ENCODE measurements at regions not wholly inside any gene's neighbourhood (a gene's known extent, or its start where the extent isn't known, plus 50 kb on each side); places are given as distances from the start of the nearest gene placed in this dataset.
A peak's percentile ranks its signal among the peaks of the same experiment; 100 is the strongest.

GRCh38 chr4:96839441-96839840 is 999.5 kb downstream of the PDHA2 start:
- Histone ChIP-seq H3K9me3 (ENCODE audit: control insufficient read depth, low read depth, low read length) (no peaks in the 10 kb centered on the region), H3K4me1 (ENCODE audit: control insufficient read depth, low read depth, low read length) (no peaks in the 10 kb centered on the region), H3K27me3 (ENCODE audit: control insufficient read depth, insufficient read depth, low read length) (no peaks in the 10 kb centered on the region), H3K4me3 (ENCODE audit: low read length) (no peak overlapping the region), H3K36me3 (ENCODE audit: control insufficient read depth, low read depth, low read length) (no peaks in the 10 kb centered on the region), H3K27ac (ENCODE audit: low read length) (no peak overlapping the region), H3K9ac (ENCODE audit: low read length) (no peak overlapping the region)

- no peak overlapping the region for H3K4me3 ChIP-seq (ENCODE audit: low read length)
- H3K27ac ChIP-seq (ENCODE audit: low read length): no peak overlapping the region
- H3K4me1 ChIP-seq (ENCODE audit: control insufficient read depth, low read depth, low read length): no peaks in the 10 kb centered on the region
- H3K27me3 ChIP-seq (ENCODE audit: control insufficient read depth, insufficient read depth, low read length): no peaks in the 10 kb centered on the region
- no peaks in the 10 kb centered on the region for H3K9me3 ChIP-seq (ENCODE audit: control insufficient read depth, low read depth, low read length)
- no peak overlapping the region for H3K9ac ChIP-seq (ENCODE audit: low read length)
- no peaks in the 10 kb centered on the region for H3K36me3 ChIP-seq (ENCODE audit: control insufficient read depth, low read depth, low read length)
Measured at GRCh38 chr4:96841801-96842200, 1001.9 kb downstream of the PDHA2 start.

DNA sequence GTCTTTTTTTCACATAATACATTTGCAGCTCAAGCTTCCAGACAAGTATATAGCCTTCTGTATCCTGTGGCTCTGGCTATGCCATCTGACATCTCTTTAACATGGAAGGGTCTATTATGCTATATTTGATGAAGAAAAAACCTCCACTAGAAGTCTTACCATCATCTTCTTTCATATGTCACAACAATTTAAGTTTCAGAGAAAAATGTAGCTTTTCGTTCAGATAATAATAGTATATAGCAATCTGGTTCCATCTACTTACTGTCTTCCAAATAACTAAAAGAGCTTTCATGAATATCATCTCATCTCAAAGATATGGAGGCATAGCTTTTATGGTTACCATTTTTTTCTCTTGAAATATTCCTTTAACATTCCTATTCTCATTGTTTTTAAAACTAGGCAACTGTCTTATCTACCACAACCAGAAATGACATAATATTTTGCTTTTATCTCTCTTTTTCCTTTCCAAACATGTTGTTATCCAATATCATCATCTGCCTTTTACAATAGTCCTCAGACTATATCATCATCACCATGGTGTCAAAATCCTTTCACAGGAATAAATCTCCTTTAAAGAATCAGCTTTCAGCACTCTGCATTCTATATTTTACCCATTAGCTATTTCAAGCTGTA is 1005.1 kb downstream of the PDHA2 start:
- no peaks in the 10 kb centered on the region for H3K36me3 ChIP-seq (ENCODE audit: control insufficient read depth, low read depth, low read length)
- H3K27ac ChIP-seq (ENCODE audit: low read length): no peak overlapping the region
- H3K4me1 ChIP-seq (ENCODE audit: control insufficient read depth, low read depth, low read length): no peaks in the 10 kb centered on the region
- H3K9me3 ChIP-seq (ENCODE audit: control insufficient read depth, low read depth, low read length): no peaks in the 10 kb centered on the region
- H3K9ac ChIP-seq (ENCODE audit: low read length): no peak overlapping the region
- no peaks in the 10 kb centered on the region for H3K27me3 ChIP-seq (ENCODE audit: control insufficient read depth, insufficient read depth, low read length)
- H3K4me3 ChIP-seq (ENCODE audit: low read length): no peak overlapping the region

DNA sequence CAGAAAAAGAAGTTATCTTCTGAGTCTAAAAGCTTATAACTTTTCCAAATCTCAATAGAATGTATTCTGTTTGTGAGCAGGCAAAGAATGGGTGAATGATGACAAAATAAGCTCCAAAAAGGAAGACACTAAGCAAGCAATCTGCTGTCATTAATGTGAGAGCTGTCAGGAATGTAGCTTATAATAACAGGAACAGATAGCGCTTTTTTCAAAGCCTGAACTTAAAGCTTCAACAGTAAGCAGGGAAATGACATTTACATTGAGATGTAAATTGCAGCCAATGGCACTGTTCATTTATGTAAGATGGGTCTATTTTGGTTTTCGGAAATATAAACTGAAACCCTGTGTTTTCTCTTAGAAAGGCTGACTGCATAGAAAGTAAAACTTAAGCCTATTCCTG is 1005.9 kb downstream of the PDHA2 start:
- H3K27ac ChIP-seq (ENCODE audit: low read length): no peak overlapping the region
- H3K9ac ChIP-seq (ENCODE audit: low read length): no peak overlapping the region
- no peak overlapping the region for H3K4me3 ChIP-seq (ENCODE audit: low read length)

GRCh38 chr4:96874657-96875056 is 1034.8 kb downstream of the PDHA2 start:
- H3K4me3 ChIP-seq (ENCODE audit: low read length): peak overlapping the region; percentile 13
- no peaks in the 10 kb centered on the region for H3K27me3 ChIP-seq (ENCODE audit: control insufficient read depth, insufficient read depth, low read length)
- H3K4me1 ChIP-seq (ENCODE audit: control insufficient read depth, low read depth, low read length): peaks cover 4% of the 10 kb centered on the region
- H3K9me3 ChIP-seq (ENCODE audit: control insufficient read depth, low read depth, low read length): peaks cover 7% of the 10 kb centered on the region
- no peaks in the 10 kb centered on the region for H3K36me3 ChIP-seq (ENCODE audit: control insufficient read depth, low read depth, low read length)
- no peak overlapping the region for H3K27ac ChIP-seq (ENCODE audit: low read length)
- no peak overlapping the region for H3K9ac ChIP-seq (ENCODE audit: low read length)

More for the DNA sequence above, 1005.9 kb downstream of the PDHA2 start:
- Histone ChIP-seq H3K27me3 (ENCODE audit: control insufficient read depth, insufficient read depth, low read length) (no peaks in the 10 kb centered on the region), H3K36me3 (ENCODE audit: control insufficient read depth, low read depth, low read length) (no peaks in the 10 kb centered on the region), H3K4me1 (ENCODE audit: control insufficient read depth, low read depth, low read length) (no peaks in the 10 kb centered on the region), H3K9me3 (ENCODE audit: control insufficient read depth, low read depth, low read length) (no peaks in the 10 kb centered on the region)

GRCh38 chr4:96879527-96879926 is 1039.6 kb downstream of the PDHA2 start:
- Histone ChIP-seq H3K27me3 (ENCODE audit: control insufficient read depth, insufficient read depth, low read length) (no peaks in the 10 kb centered on the region), H3K9ac (ENCODE audit: low read length) (no peak overlapping the region), H3K9me3 (ENCODE audit: control insufficient read depth, low read depth, low read length) (peaks cover 7% of the 10 kb centered on the region), H3K36me3 (ENCODE audit: control insufficient read depth, low read depth, low read length) (no peaks in the 10 kb centered on the region), H3K27ac (ENCODE audit: low read length) (no peak overlapping the region), H3K4me1 (ENCODE audit: control insufficient read depth, low read depth, low read length) (peaks cover 4% of the 10 kb centered on the region), H3K4me3 (ENCODE audit: low read length) (no peak overlapping the region)

DNA sequence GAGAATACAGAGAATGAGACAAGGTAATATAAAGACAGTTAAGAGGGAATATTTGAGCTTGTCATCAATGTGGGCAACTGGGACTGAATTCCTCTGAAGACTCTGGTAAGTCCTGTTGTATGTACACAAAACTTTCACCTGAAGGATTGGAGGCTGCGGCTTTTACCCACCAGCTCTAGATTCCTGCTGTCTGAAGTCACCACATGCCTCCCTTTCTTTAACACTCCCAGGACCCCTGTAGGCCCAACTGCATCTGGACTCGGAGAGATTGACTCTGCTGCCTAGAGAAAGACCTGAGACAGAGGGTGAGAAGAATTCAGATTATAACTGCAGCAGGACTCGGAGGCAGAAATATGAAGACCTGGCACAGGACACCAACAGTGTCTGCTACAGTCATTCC is 1048.0 kb downstream of the PDHA2 start:
- Histone ChIP-seq H3K9me3 (ENCODE audit: control insufficient read depth, low read depth, low read length) (no peaks in the 10 kb centered on the region), H3K36me3 (ENCODE audit: control insufficient read depth, low read depth, low read length) (no peaks in the 10 kb centered on the region), H3K4me1 (ENCODE audit: control insufficient read depth, low read depth, low read length) (no peaks in the 10 kb centered on the region), H3K27ac (ENCODE audit: low read length) (no peak overlapping the region), H3K4me3 (ENCODE audit: low read length) (no peak overlapping the region), H3K27me3 (ENCODE audit: control insufficient read depth, insufficient read depth, low read length) (no peaks in the 10 kb centered on the region), H3K9ac (ENCODE audit: low read length) (no peak overlapping the region)

DNA sequence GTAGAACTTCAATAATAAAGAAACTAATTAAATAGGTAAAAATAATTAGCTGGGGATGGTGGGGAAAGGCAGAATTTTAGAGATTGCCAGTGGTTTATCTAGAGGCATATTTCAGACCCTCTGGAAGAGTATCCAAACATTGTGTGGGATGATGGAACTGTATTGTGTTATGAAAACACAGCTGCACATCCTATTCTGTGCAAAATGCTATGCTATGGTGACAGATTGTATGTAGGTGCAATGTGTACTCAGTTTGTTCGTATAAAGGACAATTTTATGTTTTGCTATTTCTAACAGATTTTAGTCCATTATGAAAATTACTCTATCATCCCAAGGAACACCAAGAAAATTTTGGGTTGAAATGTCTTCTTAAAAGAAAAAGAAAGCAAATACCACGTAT is 1054.7 kb downstream of the PDHA2 start:
- H3K36me3 ChIP-seq (ENCODE audit: control insufficient read depth, low read depth, low read length): no peaks in the 10 kb centered on the region
- no peak overlapping the region for H3K4me3 ChIP-seq (ENCODE audit: low read length)
- no peaks in the 10 kb centered on the region for H3K9me3 ChIP-seq (ENCODE audit: control insufficient read depth, low read depth, low read length)

DNA sequence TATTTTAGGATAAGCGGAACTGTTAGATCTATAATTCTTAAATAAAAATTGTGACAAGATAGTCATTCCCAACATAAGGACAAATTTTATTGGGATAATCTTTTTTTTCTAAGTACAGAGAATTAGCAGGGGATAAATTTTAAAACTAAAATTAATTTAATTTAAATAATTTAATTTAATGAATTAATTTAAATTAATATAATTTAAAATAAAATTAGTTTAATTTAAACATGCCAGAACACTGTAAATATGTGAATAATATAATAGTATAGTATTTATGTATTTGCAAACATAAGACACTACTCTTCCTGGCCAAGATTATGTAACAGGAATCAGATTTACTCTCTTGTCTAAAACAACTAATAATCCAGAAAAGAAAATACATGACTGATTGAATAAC is 1055.9 kb downstream of the PDHA2 start:
- Histone ChIP-seq H3K4me3 (ENCODE audit: low read length) (no peak overlapping the region), H3K4me1 (ENCODE audit: control insufficient read depth, low read depth, low read length) (no peaks in the 10 kb centered on the region), H3K27me3 (ENCODE audit: control insufficient read depth, insufficient read depth, low read length) (no peaks in the 10 kb centered on the region), H3K36me3 (ENCODE audit: control insufficient read depth, low read depth, low read length) (no peaks in the 10 kb centered on the region), H3K9me3 (ENCODE audit: control insufficient read depth, low read depth, low read length) (no peaks in the 10 kb centered on the region), H3K27ac (ENCODE audit: low read length) (no peak overlapping the region), H3K9ac (ENCODE audit: low read length) (no peak overlapping the region)

More for the DNA sequence above, 1054.7 kb downstream of the PDHA2 start:
- no peaks in the 10 kb centered on the region for H3K4me1 ChIP-seq (ENCODE audit: control insufficient read depth, low read depth, low read length)
- H3K27ac ChIP-seq (ENCODE audit: low read length): no peak overlapping the region
- no peak overlapping the region for H3K9ac ChIP-seq (ENCODE audit: low read length)
- H3K27me3 ChIP-seq (ENCODE audit: control insufficient read depth, insufficient read depth, low read length): no peaks in the 10 kb centered on the region

DNA sequence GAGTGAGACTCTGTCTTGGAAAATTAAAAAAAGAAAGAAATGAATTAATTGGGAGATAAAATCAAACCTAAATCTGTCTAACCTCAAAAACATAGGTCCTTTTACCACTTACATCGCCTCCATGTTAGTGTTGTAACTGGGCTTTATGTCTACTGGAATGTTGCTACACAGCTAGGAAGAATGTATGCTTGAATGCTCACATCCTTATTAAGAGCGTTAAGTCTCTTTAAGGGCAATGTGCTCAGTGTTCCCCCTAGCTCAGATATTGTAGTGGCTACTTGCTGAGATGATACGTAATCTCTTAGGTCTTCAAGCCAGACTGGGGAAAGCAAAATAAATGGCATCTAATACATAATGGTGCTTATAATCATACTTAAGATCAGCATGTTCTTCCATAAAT is 1072.8 kb downstream of the PDHA2 start:
- no peaks in the 10 kb centered on the region for H3K9me3 ChIP-seq (ENCODE audit: control insufficient read depth, low read depth, low read length)
- H3K36me3 ChIP-seq (ENCODE audit: control insufficient read depth, low read depth, low read length): no peaks in the 10 kb centered on the region
- H3K9ac ChIP-seq (ENCODE audit: low read length): no peak overlapping the region
- H3K4me3 ChIP-seq (ENCODE audit: low read length): no peak overlapping the region
- peaks cover 2% of the 10 kb centered on the region for H3K4me1 ChIP-seq (ENCODE audit: control insufficient read depth, low read depth, low read length)
- H3K27ac ChIP-seq (ENCODE audit: low read length): no peak overlapping the region
- H3K27me3 ChIP-seq (ENCODE audit: control insufficient read depth, insufficient read depth, low read length): no peaks in the 10 kb centered on the region

GRCh38 chr4:96913441-96914080 is 1073.7 kb downstream of the PDHA2 start:
- Histone ChIP-seq H3K4me1 (ENCODE audit: control insufficient read depth, low read depth, low read length) (peaks cover 2% of the 10 kb centered on the region), H3K4me3 (ENCODE audit: low read length) (no peak overlapping the region), H3K27ac (ENCODE audit: low read length) (no peak overlapping the region), H3K36me3 (ENCODE audit: control insufficient read depth, low read depth, low read length) (no peaks in the 10 kb centered on the region), H3K27me3 (ENCODE audit: control insufficient read depth, insufficient read depth, low read length) (no peaks in the 10 kb centered on the region), H3K9me3 (ENCODE audit: control insufficient read depth, low read depth, low read length) (no peaks in the 10 kb centered on the region), H3K9ac (ENCODE audit: low read length) (no peak overlapping the region)

- Histone ChIP-seq H3K4me3 (ENCODE audit: low read length) (no peak overlapping the region), H3K27me3 (ENCODE audit: control insufficient read depth, insufficient read depth, low read length) (no peaks in the 10 kb centered on the region), H3K4me1 (ENCODE audit: control insufficient read depth, low read depth, low read length) (peaks cover 2% of the 10 kb centered on the region), H3K27ac (ENCODE audit: low read length) (no peak overlapping the region), H3K36me3 (ENCODE audit: control insufficient read depth, low read depth, low read length) (no peaks in the 10 kb centered on the region), H3K9ac (ENCODE audit: low read length) (no peak overlapping the region), H3K9me3 (ENCODE audit: control insufficient read depth, low read depth, low read length) (no peaks in the 10 kb centered on the region)
Measured at GRCh38 chr4:96916711-96917110, 1076.8 kb downstream of the PDHA2 start.

All from iPS-18a (cell line).